NCI-H82 treated with DMSO at 0.1 percent for 48 hours (cell line): ENCODE measurements at regions not wholly inside any gene's neighbourhood (a gene's known extent, or its start where the extent isn't known, plus 50 kb on each side); places are given as distances from the start of the nearest gene placed in this dataset.

Experiments
- DNase-seq: peaks from one replicate; lab custom pipeline; 2025; ENCODE audit not compliant: unreplicated experiment; lab: John Stamatoyannopoulos, UW

DNA sequence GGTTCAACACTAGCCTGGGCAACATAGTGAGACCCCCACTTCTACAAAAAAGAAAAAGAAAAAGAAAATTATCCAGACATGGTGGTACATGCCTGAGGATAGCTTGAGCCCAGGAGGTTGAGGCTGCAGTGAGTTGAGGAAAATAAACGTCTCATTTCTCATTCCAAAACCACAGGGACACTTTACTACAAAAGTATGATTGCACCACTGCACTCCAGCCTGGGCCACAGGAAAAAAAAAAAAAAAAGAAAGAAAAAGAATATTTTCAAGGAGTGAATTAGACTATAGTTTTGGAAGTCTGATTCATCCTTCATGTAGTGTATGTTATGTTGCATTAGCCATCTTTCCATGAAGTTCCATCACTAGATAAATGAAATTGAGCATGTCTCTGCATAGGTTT lies 149.5 kb upstream of the THBS1 start:
- no peak for DNase-seq

DNA sequence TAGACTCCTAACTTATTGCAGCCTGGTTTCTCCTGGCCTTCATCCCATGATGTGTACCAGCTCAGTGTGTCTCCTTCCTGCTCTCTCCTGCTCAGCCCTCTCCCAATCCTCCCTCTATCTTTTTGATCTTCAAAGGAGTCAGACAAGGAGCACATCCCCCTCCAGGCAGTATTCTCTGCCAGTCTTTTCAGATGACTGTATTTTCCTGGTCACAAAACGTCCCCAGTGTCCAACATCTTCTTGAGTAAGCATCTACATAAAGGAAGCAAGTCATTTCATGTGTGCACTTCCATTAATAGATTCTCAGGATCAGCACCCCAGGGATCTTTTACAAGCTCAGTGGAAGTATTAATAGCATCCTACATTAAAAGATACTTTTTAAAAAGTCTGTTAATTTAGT lies 148.9 kb upstream of the THBS1 start:
- DNase-seq = no peak

DNA sequence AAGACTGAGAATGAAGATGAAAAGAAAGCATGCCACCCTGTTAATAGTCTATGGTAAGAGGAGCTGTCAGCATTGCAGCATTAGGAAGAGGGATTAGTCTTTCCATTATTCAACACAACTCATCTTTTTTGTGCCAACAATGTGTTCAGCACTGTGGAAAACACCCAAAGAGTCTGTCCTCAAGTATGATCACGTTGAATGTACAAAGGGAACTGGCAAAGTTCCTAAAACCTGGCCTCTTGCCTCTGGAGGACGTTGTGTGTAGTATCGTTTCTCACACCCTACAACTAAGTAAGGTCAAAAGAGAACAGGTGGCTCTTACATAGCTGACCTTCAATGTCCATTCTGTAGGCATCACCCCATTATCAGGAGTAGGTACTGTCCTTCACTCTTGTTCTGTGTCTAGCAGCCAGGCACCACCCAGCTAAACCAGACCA lies 147.9 kb upstream of the THBS1 start:
- no peak for DNase-seq

DNA sequence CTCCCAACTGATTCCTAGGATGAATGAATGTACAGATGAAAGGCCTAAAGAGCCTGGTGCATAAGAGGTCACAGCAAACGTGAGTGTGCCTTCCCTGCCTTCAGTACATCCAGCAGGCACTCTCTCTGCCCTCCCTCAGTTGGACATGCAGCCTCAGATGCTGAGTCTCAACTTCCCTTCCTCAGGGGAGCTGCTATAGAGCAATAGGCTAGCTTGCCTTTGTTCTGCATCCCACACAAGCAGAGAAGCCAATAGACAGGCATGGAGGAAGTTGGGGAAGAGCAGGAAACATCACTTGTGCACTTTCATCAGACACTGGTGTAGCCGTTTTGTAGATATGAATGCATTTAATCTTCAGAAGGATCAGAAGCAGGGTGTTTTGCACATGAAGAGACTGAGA lies 147.5 kb upstream of the THBS1 start:
- no peak for DNase-seq

DNA sequence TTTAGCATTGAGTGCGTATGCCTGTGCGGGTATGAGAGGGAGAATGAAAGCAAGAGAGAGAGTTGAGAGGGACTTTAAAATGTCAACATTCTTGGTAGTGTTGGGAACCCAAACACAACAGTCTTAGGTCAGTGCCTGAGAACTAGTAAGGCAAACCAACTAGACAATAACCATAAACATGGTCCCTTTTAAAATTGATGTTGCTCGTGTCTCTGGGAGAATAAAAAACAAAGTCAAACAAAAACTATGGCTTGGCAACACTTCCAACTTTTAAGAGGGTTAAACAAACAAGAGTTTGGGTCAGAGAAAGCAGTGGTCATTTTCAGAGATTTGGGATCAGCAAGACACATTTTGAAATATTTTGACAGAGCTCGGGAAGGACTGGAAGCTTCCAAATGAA lies 146.7 kb upstream of the THBS1 start:
- DNase-seq = no peak

DNA sequence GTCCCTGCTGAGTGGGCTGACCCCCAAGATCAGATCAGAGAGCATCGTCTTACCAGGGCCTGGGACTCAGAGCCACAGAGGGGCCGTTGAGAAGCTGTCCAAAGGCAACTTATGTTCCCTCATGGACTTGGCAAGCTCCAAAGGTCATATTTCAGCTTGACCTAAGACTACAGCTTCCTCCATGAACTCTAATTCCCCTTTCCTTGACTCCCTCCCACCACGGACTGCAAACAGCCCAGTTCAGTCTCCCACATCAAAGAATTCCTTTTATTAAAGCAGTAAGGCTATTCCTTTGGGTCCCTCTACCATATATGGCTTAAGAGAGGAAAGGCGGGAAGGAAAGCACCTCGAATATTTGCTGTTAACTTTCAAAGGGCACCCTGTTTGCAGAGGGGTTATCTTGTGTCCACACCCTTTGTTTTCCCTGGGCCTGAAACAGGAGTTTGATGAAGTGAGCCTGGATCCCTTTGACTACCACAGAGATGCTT lies 146.1 kb upstream of the THBS1 start:
- DNase-seq = no peak

DNA sequence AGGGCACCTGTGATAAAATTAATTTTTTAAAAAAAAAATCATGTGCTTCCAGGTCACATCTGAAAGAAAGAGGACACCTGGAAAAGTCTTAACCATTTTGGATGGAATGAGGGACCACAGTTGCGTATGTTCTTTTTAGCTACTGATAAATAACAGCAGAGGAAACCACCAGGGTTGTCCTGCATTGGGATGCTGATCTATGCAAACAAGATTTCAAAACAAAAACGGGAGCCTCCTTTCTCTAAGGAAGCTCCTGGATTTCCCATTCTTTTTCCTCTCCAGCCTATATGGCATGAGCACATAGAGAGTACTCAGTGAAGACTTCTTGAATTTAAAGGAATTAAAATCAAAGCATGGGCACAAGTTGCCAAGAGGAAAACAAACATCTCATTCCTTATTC lies 145.6 kb upstream of the THBS1 start:
- DNase-seq = no peak

DNA sequence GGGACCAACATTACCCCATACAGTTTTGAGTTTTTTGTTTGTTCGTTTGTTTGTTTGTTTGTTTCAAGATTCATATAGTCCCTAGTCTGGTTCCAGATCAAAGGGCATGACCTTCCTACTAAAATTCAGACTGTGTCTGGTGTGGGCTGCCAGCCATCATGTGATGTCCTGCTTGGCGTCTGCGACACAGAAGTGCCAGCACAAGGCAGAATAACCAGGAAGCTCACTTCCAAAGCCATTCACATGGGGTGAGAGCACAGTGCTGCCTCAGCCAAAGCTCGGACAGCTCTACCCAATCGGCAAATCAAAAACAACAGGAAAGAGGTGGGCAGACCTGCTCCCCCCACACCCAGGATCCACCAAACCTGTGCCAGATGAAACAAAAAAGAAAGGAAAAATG lies 142.6 kb upstream of the THBS1 start:
- no peak for DNase-seq

DNA sequence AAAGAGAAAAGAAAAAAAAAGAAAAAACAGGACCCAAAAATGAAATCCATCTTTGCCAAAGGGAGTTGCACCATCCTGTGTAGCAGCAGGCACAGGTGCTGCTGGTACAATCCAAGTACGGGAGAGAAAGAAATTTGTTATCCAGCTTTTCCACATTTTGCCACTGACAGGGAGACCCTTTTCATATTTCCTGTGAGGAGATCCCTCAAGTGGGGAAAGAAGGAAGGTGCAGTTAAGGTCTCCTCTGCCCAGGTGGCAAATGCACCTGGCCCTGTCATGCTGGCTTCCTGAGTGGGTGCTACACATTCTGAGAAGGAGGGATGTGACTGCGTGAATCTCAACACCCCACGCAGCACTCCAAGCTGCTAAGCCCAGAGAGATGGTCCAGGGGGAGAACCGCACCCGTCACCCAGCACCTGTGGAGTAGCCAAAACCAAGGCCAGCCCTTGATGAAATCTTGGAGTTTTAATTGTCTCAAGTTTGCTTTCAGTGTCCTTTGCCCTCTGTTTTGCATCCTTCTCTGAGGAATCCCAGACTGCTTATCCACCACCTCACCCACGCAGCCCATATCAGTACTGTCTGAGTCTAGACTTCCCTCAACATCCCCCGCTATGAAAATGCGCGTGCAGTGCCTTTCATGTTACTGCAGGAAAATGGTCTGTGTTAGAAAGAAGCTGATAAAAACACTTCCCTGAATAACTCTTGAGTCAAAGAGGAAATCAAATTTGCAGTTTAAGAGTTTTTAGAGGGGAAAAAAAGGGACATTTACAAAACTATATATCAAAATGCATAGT lies 141.9 kb upstream of the THBS1 start:
- DNase-seq = no peak

DNA sequence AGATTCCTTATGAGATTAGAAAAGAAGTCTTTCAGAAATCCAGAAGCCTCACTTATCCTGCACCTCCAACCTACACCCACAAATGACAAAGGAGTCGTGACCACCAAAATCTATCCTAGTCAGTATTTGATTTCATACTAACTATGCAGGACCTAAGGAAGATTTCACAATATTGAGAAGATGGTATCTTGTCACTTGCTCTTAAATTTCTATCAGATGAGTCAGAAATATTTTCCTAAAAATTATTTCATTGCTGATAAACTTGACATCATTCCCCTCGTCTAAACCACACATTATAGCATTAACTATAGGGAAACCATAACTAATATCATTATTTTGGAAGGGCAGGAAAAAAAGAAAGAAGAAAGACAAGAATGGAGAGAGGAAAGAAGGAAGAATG lies 138.0 kb upstream of the THBS1 start:
- no peak for DNase-seq

DNA sequence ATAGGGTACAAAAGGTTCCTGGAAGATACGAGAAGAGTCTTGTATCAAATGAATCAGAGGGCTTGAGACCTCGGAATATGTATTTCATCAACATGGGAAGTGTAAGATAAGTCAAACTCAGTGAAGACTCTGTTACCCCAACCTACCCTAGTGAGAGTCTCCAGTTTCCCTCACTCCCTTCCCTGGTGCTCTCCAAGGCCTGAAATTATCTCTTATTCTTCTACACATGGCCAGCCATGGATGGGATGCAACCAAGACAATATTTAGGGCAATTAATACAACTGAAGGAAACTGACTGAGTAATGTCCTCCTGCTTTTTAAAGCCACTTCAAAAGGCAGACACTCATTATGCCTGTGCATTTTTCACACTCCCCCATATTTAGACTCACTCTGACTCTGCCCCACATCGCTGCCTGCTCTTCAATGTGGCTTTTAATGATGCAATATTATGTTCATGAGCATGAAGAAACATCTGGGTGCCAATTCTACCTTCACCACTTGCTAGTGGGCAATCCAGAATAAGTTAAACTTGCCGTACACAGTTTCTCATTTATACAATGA lies 137.1 kb upstream of the THBS1 start:
- no peak for DNase-seq

DNA sequence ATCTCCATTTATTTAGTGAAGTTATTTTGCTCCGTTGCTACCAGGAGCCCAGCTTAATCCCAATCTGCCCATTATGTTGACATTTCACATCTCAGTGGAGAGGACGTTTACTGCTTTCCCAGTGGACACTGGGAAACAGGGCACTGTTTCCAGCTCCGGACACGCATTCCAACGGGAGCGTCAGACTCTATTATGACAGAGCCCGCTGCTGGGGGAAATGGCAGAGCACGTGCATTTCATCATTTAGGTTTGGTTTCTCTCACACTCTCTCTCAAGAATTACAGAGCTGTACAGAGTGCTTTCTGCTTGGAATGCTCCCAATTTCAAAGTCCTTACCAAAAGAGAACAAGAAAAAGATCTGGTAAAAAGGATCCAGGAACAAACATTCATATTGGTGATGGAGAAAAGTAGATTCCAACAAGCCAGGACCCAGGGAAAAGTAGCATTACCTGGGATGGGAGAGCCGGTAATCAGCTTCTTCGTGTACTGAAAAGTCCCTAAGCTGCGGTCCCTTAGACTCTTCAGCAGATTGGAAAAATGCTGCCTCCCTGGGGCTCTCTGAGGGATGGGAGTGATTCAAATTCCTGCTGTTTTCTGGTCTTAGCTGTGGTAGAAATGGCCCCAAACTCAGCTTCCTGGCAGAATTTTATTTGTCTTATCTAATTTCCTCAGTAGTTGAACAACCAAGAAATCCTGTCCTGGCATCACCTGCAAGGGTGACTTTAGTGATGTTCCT lies 136.0 kb upstream of the THBS1 start:
- no peak for DNase-seq

DNA sequence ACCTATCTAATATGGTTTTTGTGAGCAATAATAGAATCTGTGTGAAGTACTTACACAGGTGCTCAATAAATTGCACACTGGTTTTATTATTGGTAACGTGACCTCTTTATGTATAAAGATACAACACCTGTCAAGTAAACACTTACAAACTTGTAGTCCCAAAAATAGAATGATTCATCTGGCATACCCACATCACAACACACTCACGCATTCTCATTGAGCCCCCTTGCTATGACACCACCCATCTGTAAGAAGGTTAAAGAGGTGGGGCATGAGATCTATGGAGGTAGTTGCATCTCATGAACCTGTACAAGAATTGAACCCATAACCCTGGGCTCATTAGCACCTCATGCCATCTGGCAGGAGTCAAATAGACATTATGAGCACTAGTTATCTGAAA lies 134.9 kb upstream of the THBS1 start:
- DNase-seq = no peak

DNA sequence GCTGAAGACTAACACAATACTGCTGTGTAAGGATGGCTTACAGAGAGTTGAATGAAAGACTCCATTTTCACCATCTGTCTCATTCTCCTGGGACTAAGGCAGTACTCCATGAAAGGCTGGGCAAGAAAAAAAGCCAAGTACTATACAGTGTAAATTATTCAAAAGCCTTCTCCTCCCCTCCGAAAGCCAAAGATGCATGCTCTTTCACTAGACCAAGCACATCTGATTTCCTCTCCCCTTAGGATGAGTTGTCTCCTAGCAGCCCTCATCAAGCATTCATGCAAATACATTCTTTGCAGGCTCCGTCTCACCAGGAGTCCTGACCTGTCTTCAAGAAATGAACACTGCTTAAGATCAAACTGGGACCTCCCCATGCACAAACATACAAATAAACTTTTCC lies 133.5 kb upstream of the THBS1 start:
- no peak for DNase-seq

DNA sequence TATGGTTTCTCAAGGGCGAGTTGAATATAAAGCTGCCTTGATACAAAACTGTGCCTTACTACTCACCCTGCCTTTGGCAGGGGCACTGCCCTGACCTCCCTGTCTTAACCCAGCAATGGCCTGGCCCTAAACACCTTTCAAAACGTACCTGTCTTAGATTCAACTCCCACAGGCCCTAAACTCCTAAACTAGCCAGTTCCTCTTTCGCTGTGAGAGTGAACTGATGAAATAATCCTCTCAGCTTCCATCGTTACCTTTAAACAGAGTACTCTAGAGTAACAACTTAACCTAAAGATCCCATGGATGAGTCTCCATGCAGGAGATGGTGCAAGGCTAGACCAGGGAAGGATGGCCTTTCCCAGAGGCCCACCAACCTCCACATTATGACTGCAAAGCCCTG lies 133.0 kb upstream of the THBS1 start:
- DNase-seq = no peak

DNA sequence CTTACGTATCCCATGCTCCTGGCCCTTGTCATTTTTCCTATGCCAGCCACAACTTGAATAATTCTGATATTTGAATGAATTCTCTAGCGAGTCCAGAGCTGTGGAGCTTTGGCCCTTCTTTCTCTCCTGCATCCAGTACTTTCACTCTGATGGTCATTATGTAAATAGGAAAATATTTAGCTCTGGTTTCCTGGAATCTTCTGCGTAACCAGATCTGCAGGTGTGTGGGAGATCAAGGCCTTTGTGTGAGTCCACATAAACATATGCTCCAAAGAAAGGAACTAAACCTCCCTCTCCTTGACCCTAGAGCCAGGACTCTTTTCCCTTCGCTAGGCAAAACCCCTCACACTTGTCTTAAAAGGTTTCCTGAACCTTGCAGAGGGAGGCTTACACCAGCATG lies 132.5 kb upstream of the THBS1 start:
- no peak for DNase-seq

DNA sequence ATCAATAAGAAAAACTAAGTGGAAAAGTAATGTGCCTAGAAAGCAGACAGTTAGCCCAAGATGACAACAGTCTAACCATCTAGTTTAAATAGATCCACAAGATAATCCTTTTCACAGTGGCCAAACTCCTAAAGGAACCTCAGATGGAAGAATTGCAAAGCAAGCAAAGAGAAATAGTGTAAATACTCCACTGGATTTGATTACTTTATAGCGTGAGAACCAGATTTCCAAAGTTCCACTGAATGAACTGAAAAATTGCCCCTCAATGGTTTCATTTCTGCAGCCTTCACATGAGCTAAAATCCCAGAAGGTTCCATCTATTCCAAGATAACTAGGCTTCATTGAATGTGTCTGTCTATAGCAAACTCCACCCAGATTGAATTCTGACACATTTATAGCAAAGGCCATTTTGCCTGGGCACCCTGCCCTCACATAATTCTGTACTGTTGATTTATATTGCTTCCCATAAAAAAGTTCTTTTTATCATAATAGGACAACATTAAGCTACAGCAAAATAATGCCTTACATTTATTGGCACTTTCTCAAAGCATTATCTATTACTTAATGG lies 129.7 kb upstream of the THBS1 start:
- DNase-seq = no peak

DNA sequence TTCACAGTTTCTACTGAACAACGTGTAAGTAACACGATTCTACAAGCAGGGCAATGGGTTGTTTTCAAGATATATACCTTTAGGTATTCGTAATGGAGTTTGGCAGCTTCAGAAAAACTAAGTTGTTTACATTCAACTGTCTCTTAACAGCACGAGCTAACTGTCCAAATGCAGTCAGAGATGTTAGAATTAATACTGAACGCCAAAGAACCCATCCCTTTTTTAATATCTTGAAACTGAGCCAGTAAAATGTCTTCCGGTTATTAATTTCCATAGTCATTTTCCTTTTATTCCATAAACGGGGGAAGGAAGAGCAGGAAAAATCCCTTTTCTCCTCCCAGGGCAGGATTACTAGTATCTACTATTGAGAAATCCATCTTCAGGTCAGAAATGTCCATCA lies 129.0 kb upstream of the THBS1 start:
- DNase-seq = no peak

DNA sequence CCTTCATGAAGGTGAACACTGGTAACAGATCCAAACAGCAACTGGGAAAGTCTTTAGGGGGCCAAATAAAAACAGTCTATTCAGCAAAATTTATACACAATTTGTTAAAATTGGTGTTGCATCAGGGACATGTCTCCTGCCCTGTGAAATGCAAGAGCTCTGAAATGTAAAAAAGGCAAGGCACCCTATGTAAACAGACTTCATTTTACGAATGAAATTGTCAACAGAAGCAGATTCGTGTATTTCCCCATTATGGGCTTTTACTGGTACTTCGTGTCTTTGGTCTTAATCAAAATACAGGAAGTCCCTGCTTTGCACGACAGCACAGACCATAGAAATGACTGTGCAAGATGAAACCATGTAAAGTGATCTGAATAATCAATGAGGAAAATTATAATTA lies 127.3 kb upstream of the THBS1 start:
- no peak for DNase-seq

DNA sequence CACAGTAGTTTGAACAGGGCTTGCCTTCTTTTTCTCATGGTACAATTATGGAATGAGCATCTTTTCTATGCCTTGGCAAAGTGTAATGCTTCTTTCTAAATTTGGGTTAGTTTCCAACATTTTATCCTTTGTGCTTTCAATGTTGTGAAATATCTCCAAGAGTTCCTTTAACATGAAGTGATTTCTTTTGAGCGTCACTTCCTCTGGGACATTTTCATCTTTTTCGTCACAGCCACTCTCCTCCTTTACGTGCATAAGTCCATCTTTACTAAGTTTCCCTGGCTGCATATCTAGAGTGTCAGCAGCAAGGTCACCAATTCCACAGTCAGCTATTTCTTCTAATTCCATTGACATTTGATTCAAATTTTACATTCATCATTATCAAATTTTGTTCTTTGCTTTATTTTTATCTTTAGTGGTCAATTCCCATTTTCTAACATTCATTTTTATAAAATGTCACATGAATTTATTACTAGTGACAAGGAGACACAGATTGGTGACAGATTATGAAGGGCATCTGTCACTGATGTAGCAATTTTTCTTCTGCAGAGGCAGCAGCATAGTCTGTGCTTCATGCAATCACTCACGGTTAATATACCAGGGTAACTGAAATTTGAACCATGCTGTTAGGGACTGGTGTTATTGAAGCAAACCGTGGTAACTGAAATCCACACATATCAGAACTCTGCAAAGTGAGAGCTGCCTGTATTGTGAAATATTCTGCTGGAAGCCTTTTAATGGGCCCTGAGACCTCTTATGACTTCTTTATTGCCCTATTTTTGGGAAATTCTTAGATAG lies 126.5 kb upstream of the THBS1 start:
- no peak for DNase-seq

DNA sequence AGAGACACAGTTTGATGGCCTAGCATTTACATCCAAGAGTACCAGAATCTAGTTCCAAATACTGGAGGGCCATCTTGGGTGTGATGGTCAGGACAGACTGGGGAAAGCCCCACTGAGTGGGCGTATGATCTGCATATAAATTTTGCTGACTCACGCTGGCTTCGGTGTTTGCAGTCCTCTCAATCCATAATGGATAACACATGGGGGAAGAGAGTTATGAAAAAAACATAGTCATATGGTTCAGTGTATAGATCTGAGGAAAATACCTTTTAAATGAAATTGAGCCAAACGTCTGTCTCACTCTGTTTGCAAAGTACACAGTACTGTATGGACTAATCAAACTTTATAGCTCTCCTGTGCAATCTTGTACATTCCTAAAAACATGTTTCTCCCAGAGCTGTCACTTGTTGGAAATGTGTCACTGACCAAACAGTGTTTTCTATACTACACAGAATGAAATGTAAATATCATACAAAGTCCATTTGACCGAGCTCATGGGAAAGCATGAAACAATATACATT lies 125.3 kb upstream of the THBS1 start:
- no peak for DNase-seq
